HL-60 (cell line): ENCODE measurements at regions not wholly inside any gene's neighbourhood (a gene's known extent, or its start where the extent isn't known, plus 50 kb on each side); places are given as distances from the start of the nearest gene placed in this dataset.

Experiments used
- GABPA ChIP-seq: IDR thresholded peaks from 2 replicates; pipeline ENCODE4 v1.6.1; 2012; ENCODE audit warnings: low read depth
- POLR2AphosphoS5 ChIP-seq: IDR thresholded peaks from 2 replicates; pipeline ENCODE4 v1.6.1; 2012; ENCODE audit warnings: low read depth
- REST ChIP-seq: IDR thresholded peaks from 2 replicates; pipeline ENCODE4 v1.6.1; 2012; ENCODE audit warnings: low read depth; ENCODE audit not compliant: insufficient replicate concordance
- SPI1 ChIP-seq: IDR thresholded peaks from 2 replicates; pipeline ENCODE4 v1.6.1; 2012; ENCODE audit warnings: low read depth, mild to moderate bottlenecking, borderline replicate concordance
- TF ChIP-seq, protein P1 (sequence below): IDR thresholded peaks from one replicate; pipeline ENCODE4 v1.5.1; 2011; ENCODE audit warnings: low read length, control low read depth, inconsistent platforms; ENCODE audit not compliant: insufficient read depth

DNA sequence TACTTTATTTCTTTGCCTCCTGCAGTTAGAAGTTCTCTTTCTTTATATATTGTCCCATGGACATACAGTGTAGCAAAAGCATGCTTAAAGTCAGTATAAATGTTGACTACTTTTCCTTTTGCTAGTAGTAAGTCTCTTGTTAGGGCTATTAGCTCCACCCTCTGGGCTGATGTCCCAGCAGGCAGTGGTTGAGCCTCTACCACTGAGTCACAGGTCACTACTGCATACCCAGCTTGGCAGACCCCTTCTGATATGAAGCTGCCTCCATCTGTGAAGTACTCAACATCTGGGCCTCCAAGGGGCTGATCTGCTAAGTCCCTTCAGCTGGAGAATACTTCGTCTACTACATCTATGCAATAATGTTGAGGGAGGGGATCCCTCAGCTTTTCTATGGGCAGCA is 61.0 kb upstream of the SLC35G4 start:
- TF ChIP-seq, protein P1, sequence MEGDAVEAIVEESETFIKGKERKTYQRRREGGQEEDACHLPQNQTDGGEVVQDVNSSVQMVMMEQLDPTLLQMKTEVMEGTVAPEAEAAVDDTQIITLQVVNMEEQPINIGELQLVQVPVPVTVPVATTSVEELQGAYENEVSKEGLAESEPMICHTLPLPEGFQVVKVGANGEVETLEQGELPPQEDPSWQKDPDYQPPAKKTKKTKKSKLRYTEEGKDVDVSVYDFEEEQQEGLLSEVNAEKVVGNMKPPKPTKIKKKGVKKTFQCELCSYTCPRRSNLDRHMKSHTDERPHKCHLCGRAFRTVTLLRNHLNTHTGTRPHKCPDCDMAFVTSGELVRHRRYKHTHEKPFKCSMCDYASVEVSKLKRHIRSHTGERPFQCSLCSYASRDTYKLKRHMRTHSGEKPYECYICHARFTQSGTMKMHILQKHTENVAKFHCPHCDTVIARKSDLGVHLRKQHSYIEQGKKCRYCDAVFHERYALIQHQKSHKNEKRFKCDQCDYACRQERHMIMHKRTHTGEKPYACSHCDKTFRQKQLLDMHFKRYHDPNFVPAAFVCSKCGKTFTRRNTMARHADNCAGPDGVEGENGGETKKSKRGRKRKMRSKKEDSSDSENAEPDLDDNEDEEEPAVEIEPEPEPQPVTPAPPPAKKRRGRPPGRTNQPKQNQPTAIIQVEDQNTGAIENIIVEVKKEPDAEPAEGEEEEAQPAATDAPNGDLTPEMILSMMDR, result no peak
- no peak for TF ChIP-seq GABPA
- no peak for TF ChIP-seq POLR2AphosphoS5
- TF ChIP-seq REST, result no peak
- no peak for TF ChIP-seq SPI1
